Spinal cord (tissue), 9 donors: ENCODE measurements at regions not wholly inside any gene's neighbourhood (a gene's known extent, or its start where the extent isn't known, plus 50 kb on each side); places are given as distances from the start of the nearest gene placed in this dataset.

Experiments used
- DNase-seq, 6 donors: peaks; one replicate each; pipeline versions ENCODE4 v3.0.0 to v3.0.0-alpha.2; 2013 to 2015; ENCODE audit warnings: low spot score in 6 of 6, low read depth in 4 of 6
- H3K27ac ChIP-seq: one replicate; pipeline ENCODE4 v1.5.1; 2013; ENCODE audit warnings: low read depth, low read length, control low read depth
- H3K27me3 ChIP-seq: one replicate; pipeline ENCODE4 v1.6.1; 2013; ENCODE audit warnings: low read length; ENCODE audit not compliant: control insufficient read depth, insufficient read depth
- H3K36me3 ChIP-seq: one replicate; pipeline ENCODE4 v1.6.1; 2013; ENCODE audit warnings: low read length; ENCODE audit not compliant: control insufficient read depth, insufficient read depth
- H3K4me1 ChIP-seq: one replicate; pipeline ENCODE4 v1.6.1; 2013; ENCODE audit warnings: low read length; ENCODE audit not compliant: control insufficient read depth, insufficient read depth
- H3K4me3 ChIP-seq: one replicate; pipeline ENCODE4 v1.5.1; 2013; ENCODE audit warnings: low read depth, low read length, control low read depth
- H3K9me3 ChIP-seq: one replicate; pipeline ENCODE4 v1.6.1; 2013; ENCODE audit warnings: low read length; ENCODE audit not compliant: control insufficient read depth, insufficient read depth
- WGBS: methylation state at CpG from one replicate; pipeline ENCODE4 v1.1.5; 2013; ENCODE audit warnings: missing lambda C conversion rate; ENCODE audit not compliant: insufficient coverage; 5-methylcytosine and 5-hydroxymethylcytosine counted together
- donor health status: healthy.

GRCh38 chr5:119919279-119919678 is 289.9 kb downstream of the FAM170A start:
- H3K27ac ChIP-seq, result no peak overlapping the region
- no peaks in the 10 kb centered on the region for H3K4me1 ChIP-seq
- H3K36me3 ChIP-seq, result no peaks in the 10 kb centered on the region
- no peak for DNase-seq
- no CpG with 5 or more reads among the region's 1 CpG for WGBS
- H3K27me3 ChIP-seq, result no peaks in the 10 kb centered on the region
- no peak overlapping the region for H3K4me3 ChIP-seq
- H3K9me3 ChIP-seq, result no peaks in the 10 kb centered on the region

GRCh38 chr5:119926301-119926700 is 296.9 kb downstream of the FAM170A start:
- no peaks in the 10 kb centered on the region for H3K9me3 ChIP-seq
- no CpG with 5 or more reads among the region's 1 CpG for WGBS
- H3K27ac ChIP-seq, result no peak overlapping the region
- no peak overlapping the region for H3K4me3 ChIP-seq
- no peaks in the 10 kb centered on the region for H3K27me3 ChIP-seq
- no peaks in the 10 kb centered on the region for H3K4me1 ChIP-seq
- no peaks in the 10 kb centered on the region for H3K36me3 ChIP-seq
- no peak for DNase-seq

- Histone ChIP-seq H3K4me1 (no peaks in the 10 kb centered on the region), H3K27ac (no peak overlapping the region), H3K9me3 (no peaks in the 10 kb centered on the region), H3K36me3 (no peaks in the 10 kb centered on the region), H3K27me3 (no peaks in the 10 kb centered on the region), H3K4me3 (no peak overlapping the region)
- DNase-seq, result no peak
Measured at GRCh38 chr5:119928974-119929373, 299.6 kb downstream of the FAM170A start.

- Histone ChIP-seq H3K36me3 (no peaks in the 10 kb centered on the region), H3K4me1 (no peaks in the 10 kb centered on the region), H3K9me3 (no peaks in the 10 kb centered on the region), H3K4me3 (no peak overlapping the region), H3K27ac (no peak overlapping the region), H3K27me3 (no peaks in the 10 kb centered on the region)
- no peak for DNase-seq
- 94% methylated on average over 3 of the region's 4 CpGs for WGBS
Measured at GRCh38 chr5:119930490-119930889, 301.1 kb downstream of the FAM170A start.

GRCh38 chr5:119943148-119943547 is 313.8 kb downstream of the FAM170A start:
- Histone ChIP-seq H3K27me3 (no peaks in the 10 kb centered on the region), H3K9me3 (peaks cover 2% of the 10 kb centered on the region), H3K27ac (no peak overlapping the region), H3K4me3 (no peak overlapping the region), H3K4me1 (no peaks in the 10 kb centered on the region), H3K36me3 (no peaks in the 10 kb centered on the region)
- DNase-seq, result peak in 2 of 6 donors; percentile 24 to 40
- no CpG with 5 or more reads among the region's 2 CpGs for WGBS

GRCh38 chr5:119945691-119946090 is 316.3 kb downstream of the FAM170A start:
- Histone ChIP-seq H3K36me3 (no peaks in the 10 kb centered on the region), H3K27me3 (no peaks in the 10 kb centered on the region), H3K9me3 (no peaks in the 10 kb centered on the region), H3K4me1 (no peaks in the 10 kb centered on the region), H3K4me3 (no peak overlapping the region), H3K27ac (no peak overlapping the region)
- DNase-seq, result peak in 1 of 6 donors; percentile 29

GRCh38 chr5:119948162-119948561 is 318.8 kb downstream of the FAM170A start:
- Histone ChIP-seq H3K36me3 (no peaks in the 10 kb centered on the region), H3K4me3 (no peak overlapping the region), H3K4me1 (no peaks in the 10 kb centered on the region), H3K9me3 (no peaks in the 10 kb centered on the region), H3K27ac (no peak overlapping the region), H3K27me3 (no peaks in the 10 kb centered on the region)
- peak in 5 of 6 donors; percentile 8 to 59 (median 19) for DNase-seq
- WGBS, result no CpG with 5 or more reads among the region's 1 CpG

GRCh38 chr5:119949426-119949999 is 320.2 kb downstream of the FAM170A start:
- Histone ChIP-seq H3K4me1 (no peaks in the 10 kb centered on the region), H3K27ac (no peak overlapping the region), H3K9me3 (no peaks in the 10 kb centered on the region), H3K36me3 (no peaks in the 10 kb centered on the region), H3K4me3 (no peak overlapping the region), H3K27me3 (no peaks in the 10 kb centered on the region)
- no peak for DNase-seq
- 100% methylated on average over 1 of the region's 1 CpG for WGBS

- DNase-seq, result peak in 1 of 6 donors; percentile 3
- Histone ChIP-seq H3K36me3 (no peaks in the 10 kb centered on the region), H3K27ac (no peak overlapping the region), H3K4me3 (no peak overlapping the region), H3K4me1 (no peaks in the 10 kb centered on the region), H3K9me3 (no peaks in the 10 kb centered on the region), H3K27me3 (no peaks in the 10 kb centered on the region)
- 56% methylated on average over 1 of the region's 4 CpGs for WGBS
Measured at GRCh38 chr5:119951330-119951934, 322.1 kb downstream of the FAM170A start.

GRCh38 chr5:119953474-119953873 is 324.1 kb downstream of the FAM170A start:
- Histone ChIP-seq H3K27ac (no peak overlapping the region), H3K9me3 (no peaks in the 10 kb centered on the region), H3K4me3 (no peak overlapping the region), H3K36me3 (no peaks in the 10 kb centered on the region), H3K27me3 (no peaks in the 10 kb centered on the region), H3K4me1 (no peaks in the 10 kb centered on the region)
- no peak for DNase-seq
- WGBS, result no CpG with 5 or more reads among the region's 1 CpG
